Keratinocyte (primary cell): ENCODE measurements at regions not wholly inside any gene's neighbourhood (a gene's known extent, or its start where the extent isn't known, plus 50 kb on each side); places are given as distances from the start of the nearest gene placed in this dataset.

Experiments
- DNase-seq: peaks from one replicate; pipeline ENCODE4 v3.0.0-alpha.2; 2011; ENCODE audit warnings: low read depth, missing footprints, low spot score
- FAIRE-seq: peaks from 2 replicates; lab custom pipeline; 2011; peaks lifted over from hg19 to GRCh38; lab: Jason Lieb, UNC
- H2AFZ ChIP-seq: 2 replicates; pipeline ENCODE4 v1.6.0; 2012; ENCODE audit warnings: low read length, control low read depth, inconsistent platforms; ENCODE audit not compliant: control insufficient read depth
- H3K27ac ChIP-seq: 2 replicates; pipeline ENCODE4 v1.5.1; 2011; ENCODE audit warnings: low read length; ENCODE audit not compliant: control insufficient read depth, insufficient read depth
- H3K27me3 ChIP-seq: 3 replicates; pipeline ENCODE4 v1.6.0; 2011; ENCODE audit warnings: low read length; ENCODE audit not compliant: control insufficient read depth, insufficient read depth; ENCODE audit errors: extremely low read depth
- H3K36me3 ChIP-seq, 2 experiments: 2 replicates in 1 of 2; 3 replicates in 1 of 2; pipeline ENCODE4 v1.5.1; 2011; ENCODE audit warnings: low read length in 2 of 2, mild to moderate bottlenecking in 1 of 2; ENCODE audit not compliant: control insufficient read depth in 2 of 2, insufficient read depth in 2 of 2; ENCODE audit errors: extremely low read depth in 1 of 2
- H3K4me1 ChIP-seq: 3 replicates; pipeline ENCODE4 v1.5.1; 2011; ENCODE audit warnings: low read length; ENCODE audit not compliant: control insufficient read depth, insufficient read depth; ENCODE audit errors: extremely low read depth
- H3K4me2 ChIP-seq: 3 replicates; pipeline ENCODE4 v1.6.0; 2011; ENCODE audit warnings: low read depth, low read length; ENCODE audit not compliant: control insufficient read depth, insufficient read depth; ENCODE audit errors: extremely low read depth
- H3K4me3 ChIP-seq, 3 experiments: fragments of 200-600 bp in 1 of 3; sonication (generic) in 1 of 3; 2 replicates in 2 of 3; 3 replicates in 1 of 3; pipeline ENCODE4 v1.5.1; 2011 to 2016; ENCODE audit warnings: low read length in 3 of 3, mild to moderate bottlenecking in 3 of 3, control low read depth in 2 of 3, inconsistent platforms in 1 of 3, low read depth in 1 of 3, mixed read lengths in 1 of 3, mixed run types in 1 of 3, moderate library complexity in 1 of 3; ENCODE audit not compliant: control insufficient read depth in 2 of 3, insufficient read depth in 2 of 3; ENCODE audit errors: extremely low read depth in 1 of 3
- H3K79me2 ChIP-seq: 2 replicates; pipeline ENCODE4 v1.6.0; 2012; ENCODE audit warnings: low read length; ENCODE audit not compliant: control insufficient read depth, insufficient read depth
- H3K9ac ChIP-seq: 3 replicates; pipeline ENCODE4 v1.6.0; 2011; ENCODE audit warnings: low read length; ENCODE audit not compliant: control insufficient read depth, insufficient read depth; ENCODE audit errors: extremely low read depth
- H3K9me1 ChIP-seq: 3 replicates; pipeline ENCODE4 v1.6.0; 2011; ENCODE audit warnings: low read length; ENCODE audit not compliant: control insufficient read depth, insufficient read depth; ENCODE audit errors: extremely low read depth
- H3K9me3 ChIP-seq: 2 replicates; pipeline ENCODE4 v1.5.1; 2012; ENCODE audit warnings: low read depth, low read length; ENCODE audit not compliant: control insufficient read depth
- H4K20me1 ChIP-seq: 3 replicates; pipeline ENCODE4 v1.6.0; 2011; ENCODE audit warnings: low read length; ENCODE audit not compliant: control insufficient read depth, insufficient read depth; ENCODE audit errors: extremely low read depth
- CTCF ChIP-seq, 3 experiments: IDR thresholded peaks in 1 of 3; conservative IDR thresholded peaks in 1 of 3; optimal IDR thresholded peaks in 1 of 3; 2 replicates in 2 of 3; 3 replicates in 1 of 3; pipeline versions ENCODE3 to v1.5.1; 2011; ENCODE audit warnings: low read length in 3 of 3, mild to moderate bottlenecking in 3 of 3, moderate library complexity in 2 of 3, control low read depth in 1 of 3, inconsistent platforms in 1 of 3; ENCODE audit not compliant: insufficient read depth in 2 of 3; ENCODE audit errors: extremely low read depth in 1 of 3
- EZH2 ChIP-seq: IDR thresholded peaks from one replicate; pipeline ENCODE4 v1.6.1; 2012; ENCODE audit warnings: inconsistent platforms, mild to moderate bottlenecking, low read length, moderate library complexity
- dilution Hi-C: fragments of 300-500 bp; cut with MboI; formaldehyde crosslinking; loops from one replicate; pipeline ENCODE4 v1.7.0; 2020; ENCODE audit warnings: low sequenced_read_pairs; ENCODE audit not compliant: extremely low pct_ligation_motif_present

GRCh38 chr1:98032958-98033357 is 112.1 kb upstream of the DPYD start:
- Histone ChIP-seq H3K4me3 (no peak overlapping the region), H3K79me2 (no peaks in the 10 kb centered on the region), H2AFZ (no peak overlapping the region), H4K20me1 (no peaks in the 10 kb centered on the region), H3K27me3 (no peaks in the 10 kb centered on the region), H3K36me3 (no peaks in the 10 kb centered on the region), H3K4me2 (no peak overlapping the region), H3K9me1 (no peaks in the 10 kb centered on the region), H3K9ac (no peak overlapping the region), H3K27ac (no peak overlapping the region), H3K4me1 (no peaks in the 10 kb centered on the region), H3K9me3 (no peaks in the 10 kb centered on the region)
- FAIRE-seq (no peak), DNase-seq (no peak)
- dilution Hi-C loops, result no loop called here
- TF ChIP-seq EZH2 (no peak), CTCF (optimal IDR thresholded peaks at IDR 0.05 in 1 of 3, IDR thresholded peaks at IDR 0.05 in 1 of 3, conservative IDR thresholded peaks at IDR 0.05 in 1 of 3; ENCODE audit: extremely low read depth in 1 of 3, insufficient read depth in 2 of 3, low read length in 3 of 3) (no peak)

- Histone ChIP-seq H3K4me3 (no peak overlapping the region), H3K9me1 (no peaks in the 10 kb centered on the region), H3K27me3 (no peaks in the 10 kb centered on the region), H3K36me3 (no peaks in the 10 kb centered on the region), H2AFZ (no peak overlapping the region), H4K20me1 (no peaks in the 10 kb centered on the region), H3K4me2 (no peak overlapping the region), H3K79me2 (no peaks in the 10 kb centered on the region), H3K9ac (no peak overlapping the region), H3K4me1 (no peaks in the 10 kb centered on the region), H3K9me3 (no peaks in the 10 kb centered on the region), H3K27ac (no peak overlapping the region)
- no peak for FAIRE-seq
- TF ChIP-seq EZH2, result no peak
- no peak for TF ChIP-seq CTCF (optimal IDR thresholded peaks at IDR 0.05 in 1 of 3, IDR thresholded peaks at IDR 0.05 in 1 of 3, conservative IDR thresholded peaks at IDR 0.05 in 1 of 3; ENCODE audit: extremely low read depth in 1 of 3, insufficient read depth in 2 of 3, low read length in 3 of 3)
- no peak for DNase-seq
- dilution Hi-C loops, result no loop called here
Observed at GRCh38 chr1:98030976-98031375, 110.1 kb upstream of the DPYD start.
